HEK293 (cell line): ENCODE measurements at regions not wholly inside any gene's neighbourhood (a gene's known extent, or its start where the extent isn't known, plus 50 kb on each side); places are given as distances from the start of the nearest gene placed in this dataset.

ENCODE experiments used
- CTCF ChIA-PET: fragments of 350-600 bp; formaldehyde crosslinking; extraction: SDS; loops from one replicate; lab custom pipeline; 2021; ENCODE audit warnings: antibody characterized with exemption; lab: Yijun Ruan, JAX
- POLR2A ChIA-PET: fragments of 300-600 bp; formaldehyde crosslinking; extraction: SDS; loops from one replicate; lab custom pipeline; 2020; ENCODE audit warnings: antibody characterized with exemption, inconsistent platforms; lab: Yijun Ruan, JAX
- H3K27ac ChIP-seq: fragments of 200-500 bp; sonication (Bioruptor generic); 2 replicates; pipeline ENCODE4 v1.5.1; 2014; ENCODE audit warnings: low read depth, low read length, control low read depth, inconsistent platforms; ENCODE audit errors: extremely low read depth
- H3K36me3 ChIP-seq, 2 experiments: fragments of 200-500 bp in 1 of 2; sonication (Bioruptor generic) in 1 of 2; 1 replicate in 1 of 2; 2 replicates in 1 of 2; pipeline ENCODE4 v1.5.1; 2014 to 2017; ENCODE audit warnings: inconsistent platforms in 2 of 2, low read length in 2 of 2; ENCODE audit not compliant: control insufficient read depth in 2 of 2, insufficient read depth in 1 of 2
- H3K4me1 ChIP-seq: fragments of 200-500 bp; sonication (Bioruptor generic); 2 replicates; pipeline ENCODE4 v1.5.1; 2014; ENCODE audit warnings: mild to moderate bottlenecking, low read length, inconsistent platforms; ENCODE audit not compliant: control insufficient read depth, insufficient read depth
- H3K4me3 ChIP-seq: 2 replicates; pipeline ENCODE4 v1.5.1; 2011; ENCODE audit warnings: low read depth, mild to moderate bottlenecking, control low read depth, low read length, moderate library complexity
- H3K9me3 ChIP-seq: fragments of 200-500 bp; sonication (Bioruptor generic); 2 replicates; pipeline ENCODE4 v1.5.1; 2014; ENCODE audit warnings: low read depth, low read length, inconsistent platforms; ENCODE audit not compliant: control insufficient read depth, insufficient read depth
- CTCF ChIP-seq: fragments of 450-650 bp; formaldehyde crosslinking; IDR thresholded peaks from 2 replicates; pipeline ENCODE4 v1.5.1; 2016; ENCODE audit warnings: missing biosample characterization, missing genetic modification characterization
- HIC1 ChIP-seq: fragments of 450-650 bp; formaldehyde crosslinking; IDR thresholded peaks from 2 replicates; pipeline ENCODE4 v1.5.1; 2016; ENCODE audit warnings: missing biosample characterization, missing genetic modification characterization
- KLF16 ChIP-seq: fragments of 450-650 bp; formaldehyde crosslinking; IDR thresholded peaks from 2 replicates; pipeline ENCODE4 v1.5.1; 2017; ENCODE audit warnings: missing biosample characterization, missing genetic modification characterization
- PRDM1 ChIP-seq: fragments of 450-650 bp; formaldehyde crosslinking; IDR thresholded peaks from 2 replicates; pipeline ENCODE4; 2016; ENCODE audit warnings: missing biosample characterization, missing genetic modification characterization
- SP2 ChIP-seq: fragments of 450-650 bp; formaldehyde crosslinking; IDR thresholded peaks from 2 replicates; pipeline ENCODE4 v1.5.1; 2016; ENCODE audit warnings: missing biosample characterization, missing genetic modification characterization
- SP3 ChIP-seq: fragments of 450-650 bp; formaldehyde crosslinking; IDR thresholded peaks from 2 replicates; pipeline ENCODE4 v1.5.1; 2016; ENCODE audit warnings: missing biosample characterization, missing genetic modification characterization
- WT1 ChIP-seq: fragments of 450-650 bp; formaldehyde crosslinking; IDR thresholded peaks from 2 replicates; pipeline ENCODE4 v1.5.1; 2016; ENCODE audit warnings: missing biosample characterization, missing genetic modification characterization
- YY1 ChIP-seq: fragments of 450-650 bp; formaldehyde crosslinking; IDR thresholded peaks from 2 replicates; pipeline ENCODE4 v1.5.1; 2018; ENCODE audit warnings: missing biosample characterization, missing genetic modification characterization
- ZNF114 ChIP-seq: fragments of 450-650 bp; formaldehyde crosslinking; IDR thresholded peaks from 2 replicates; pipeline ENCODE4 v1.5.0; 2017; ENCODE audit warnings: missing biosample characterization, missing genetic modification characterization
- ZNF175 ChIP-seq: fragments of 450-650 bp; formaldehyde crosslinking; IDR thresholded peaks from 2 replicates; pipeline ENCODE4 v1.5.1; 2016; ENCODE audit warnings: missing biosample characterization, missing genetic modification characterization
- ZNF202 ChIP-seq: fragments of 450-650 bp; formaldehyde crosslinking; IDR thresholded peaks from 2 replicates; pipeline ENCODE4 v1.5.1; 2016; ENCODE audit warnings: missing biosample characterization, missing genetic modification characterization, borderline replicate concordance
- ZNF211 ChIP-seq: fragments of 450-650 bp; formaldehyde crosslinking; IDR thresholded peaks from 2 replicates; pipeline ENCODE4 v1.5.1; 2016; ENCODE audit warnings: low read depth, missing biosample characterization, missing genetic modification characterization
- ZNF223 ChIP-seq: fragments of 450-650 bp; formaldehyde crosslinking; IDR thresholded peaks from 2 replicates; pipeline ENCODE4 v1.5.1; 2016; ENCODE audit warnings: missing biosample characterization, missing genetic modification characterization
- ZNF266 ChIP-seq: fragments of 450-650 bp; formaldehyde crosslinking; IDR thresholded peaks from 2 replicates; pipeline ENCODE4 v1.5.1; 2016; ENCODE audit warnings: missing biosample characterization, missing genetic modification characterization, low read depth
- ZNF449 ChIP-seq: fragments of 450-650 bp; formaldehyde crosslinking; IDR thresholded peaks from 2 replicates; pipeline ENCODE4 v1.5.1; 2017; ENCODE audit warnings: missing biosample characterization, mild to moderate bottlenecking, missing genetic modification characterization, moderate library complexity
- ZNF488 ChIP-seq: fragments of 450-650 bp; formaldehyde crosslinking; IDR thresholded peaks from 2 replicates; pipeline ENCODE4 v1.5.1; 2016; ENCODE audit warnings: missing biosample characterization, missing genetic modification characterization
- ZNF513 ChIP-seq: fragments of 450-650 bp; IDR thresholded peaks from 2 replicates; pipeline ENCODE4 v1.5.1; 2018; ENCODE audit warnings: missing biosample characterization, missing genetic modification characterization
- ZNF514 ChIP-seq: fragments of 450-650 bp; formaldehyde crosslinking; IDR thresholded peaks from 2 replicates; pipeline ENCODE4 v1.5.1; 2016; ENCODE audit warnings: missing biosample characterization, missing genetic modification characterization
- ZNF660 ChIP-seq: fragments of 450-650 bp; IDR thresholded peaks from 2 replicates; pipeline ENCODE4 v1.5.1; 2018; ENCODE audit warnings: missing biosample characterization, mild to moderate bottlenecking, missing genetic modification characterization
- ZNF776 ChIP-seq: fragments of 450-650 bp; formaldehyde crosslinking; IDR thresholded peaks from 2 replicates; pipeline ENCODE4 v1.5.0; 2017; ENCODE audit warnings: missing biosample characterization, missing genetic modification characterization, borderline replicate concordance
- ZNF843 ChIP-seq: fragments of 450-650 bp; formaldehyde crosslinking; IDR thresholded peaks from 2 replicates; pipeline ENCODE4 v1.5.1; 2016; ENCODE audit warnings: missing biosample characterization, missing genetic modification characterization
- ZSCAN4 ChIP-seq: fragments of 450-650 bp; formaldehyde crosslinking; IDR thresholded peaks from 2 replicates; pipeline ENCODE4 v1.5.1; 2017; ENCODE audit warnings: missing biosample characterization, missing genetic modification characterization

- no peak for TF ChIP-seq WT1 (tag by site-specific recombination)
- TF ChIP-seq PRDM1 (tag by site-specific recombination): no peak
- TF ChIP-seq ZNF488: no peak
- TF ChIP-seq ZNF202 (tag by site-specific recombination): no peak
- no peak for TF ChIP-seq ZNF449
- no peak for TF ChIP-seq ZNF660 (tag by site-specific recombination)
- TF ChIP-seq ZNF776: 0 out of 2 replicates have a peak, but pooled peaks have one; percentile 35
- TF ChIP-seq ZSCAN4: peak; percentile 75
- no peak for TF ChIP-seq YY1 (tag by site-specific recombination)
- no peak for TF ChIP-seq KLF16 (tag by site-specific recombination)
- no peak for TF ChIP-seq ZNF211 (tag by site-specific recombination)
- no peak for TF ChIP-seq ZNF175 (tag by site-specific recombination)
- TF ChIP-seq ZNF513: no peak
- no peak for TF ChIP-seq ZNF223 (tag by site-specific recombination)
- TF ChIP-seq, all 188 proteins: peak for 2
- Histone ChIP-seq H3K36me3 (no peaks in the 10 kb centered on the region), H3K4me1 (peaks cover 4% of the 10 kb centered on the region; the same call in 1 of the 2 replicates), H3K27ac (no peak overlapping the region), H3K4me3 (no peak overlapping the region), H3K9me3 (no peaks in the 10 kb centered on the region)
- ChIA-PET CTCF (interaction anchor here (0.8 kb wide), 1 partner anchor 9 kb away, joined by 3 read pairs; no protein-coding TSS in a partner anchor), POLR2A (no interaction called here)
Measured at GRCh38 chr5:56616454-56617160, 198.7 kb upstream of the MAP3K1 start.

GRCh38 chr5:56615361-56616153 lies 199.8 kb upstream of the MAP3K1 start:
- H3K27ac ChIP-seq: no peak overlapping the region
- CTCF ChIA-PET: no interaction called here
- TF ChIP-seq CTCF: no peak
- no peak for TF ChIP-seq ZNF266 (tag by site-specific recombination)
- no peak for TF ChIP-seq SP2
- no peak for TF ChIP-seq SP3 (tag by site-specific recombination)
- TF ChIP-seq HIC1 (tag by site-specific recombination): no peak
- TF ChIP-seq ZNF175 (tag by site-specific recombination): no peak
- TF ChIP-seq ZNF114 (tag by site-specific recombination): no peak
- no peak for TF ChIP-seq ZNF449
- no peak for TF ChIP-seq ZNF843
- no peak for TF ChIP-seq ZNF514 (tag by site-specific recombination)
- TF ChIP-seq WT1 (tag by site-specific recombination): no peak

More at GRCh38 chr5:56615361-56616153, 199.8 kb upstream of the MAP3K1 start:
- POLR2A ChIA-PET: no interaction called here
- no peak overlapping the region for H3K4me3 ChIP-seq
- no peaks in the 10 kb centered on the region for H3K36me3 ChIP-seq
- peaks cover 4% of the 10 kb centered on the region; the same call in 1 of the 2 replicates for H3K4me1 ChIP-seq
- no peaks in the 10 kb centered on the region for H3K9me3 ChIP-seq
